ENCODE measurements at regions not wholly inside any gene's neighbourhood (a gene's known extent, or its start where the extent isn't known, plus 50 kb on each side); places are given as distances from the start of the nearest gene placed in this dataset.
"Not testable (repeated sequence)": the region's sequence is repeated elsewhere in the genome, so short reads cannot be mapped to it uniquely, and the experiment has no call there.

GRCh38 chr14:71444030-71444822, 488.0 kb upstream of the RGS6 start:
- DNase-seq: no peak

DNA sequence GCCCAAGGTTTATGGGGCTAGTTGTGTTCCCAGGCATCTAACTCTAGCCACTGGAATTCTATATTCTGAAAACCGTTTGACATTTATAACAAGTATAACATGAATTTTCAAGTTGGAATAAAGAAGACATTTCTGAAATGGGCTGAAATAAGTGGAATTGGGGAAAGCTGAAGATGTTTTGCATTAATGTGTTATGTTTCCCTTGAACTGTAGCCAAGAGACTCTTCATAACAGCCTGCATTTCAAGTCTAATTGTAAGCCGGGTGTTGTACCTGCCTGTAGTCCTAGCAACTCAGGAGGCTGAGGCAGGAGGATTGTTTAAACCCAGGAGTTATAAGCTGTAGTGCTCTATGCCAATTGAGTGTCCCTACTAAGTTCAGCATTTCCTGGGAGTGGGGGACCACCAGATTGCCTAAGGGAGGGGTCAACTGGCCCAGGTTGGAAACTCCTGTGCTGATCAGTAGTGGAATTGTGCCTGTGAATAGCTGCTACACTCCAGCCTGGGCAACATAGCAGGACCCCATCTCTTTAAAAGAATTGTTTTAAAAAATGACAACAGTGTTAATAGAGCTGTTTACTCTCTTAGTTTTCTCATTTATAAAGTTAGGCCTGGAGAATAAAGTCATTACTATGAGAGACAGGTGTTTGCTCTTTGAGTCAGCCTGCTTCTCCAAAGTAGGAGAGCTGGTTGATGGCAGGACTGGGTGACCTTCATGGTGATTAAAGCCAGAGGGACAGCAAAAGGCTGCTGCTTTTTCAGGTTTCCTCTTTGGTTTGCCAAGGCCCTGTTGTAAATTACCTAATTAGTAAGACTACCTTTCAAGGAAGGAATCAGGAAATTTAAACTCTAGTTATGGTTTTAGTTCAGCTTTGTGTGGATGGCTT, 483.6 kb upstream of the RGS6 start:
- no peak for DNase-seq

DNA sequence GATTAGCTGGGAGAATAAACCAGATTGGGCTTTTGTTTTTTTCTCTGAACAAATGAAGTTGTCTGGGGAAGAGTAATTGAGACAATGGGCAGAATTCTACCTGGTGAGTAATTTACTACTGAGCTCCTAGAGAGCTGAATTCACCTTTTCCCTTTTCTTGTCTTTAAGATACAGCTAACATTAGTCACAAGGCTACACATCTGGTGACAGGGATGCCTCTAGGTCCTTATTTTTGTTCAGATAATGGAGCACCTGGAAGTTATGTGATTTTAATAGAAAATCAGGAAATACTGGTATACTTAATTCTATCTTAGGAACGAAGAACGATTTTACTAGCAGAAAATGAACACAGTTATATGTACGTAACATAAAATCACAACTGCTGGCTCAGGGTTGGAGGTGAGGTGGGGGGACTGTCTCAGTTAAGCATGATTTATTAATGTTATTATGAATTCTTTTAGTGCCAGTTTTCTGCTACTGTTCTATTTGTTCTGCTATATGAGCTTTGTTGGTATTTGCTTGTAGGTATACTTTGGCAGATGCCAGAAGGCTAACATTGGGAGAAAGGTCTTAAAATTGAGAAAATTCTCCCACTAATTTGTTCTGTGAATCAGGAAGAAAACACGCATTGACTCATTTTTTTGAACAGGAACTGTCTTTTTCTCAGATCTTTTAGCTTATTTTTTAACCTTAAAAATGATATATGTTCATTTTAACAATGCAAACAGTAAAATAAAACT, 482.7 kb upstream of the RGS6 start:
- no peak for DNase-seq

GRCh38 chr14:71451501-71451900, 480.7 kb upstream of the RGS6 start:
- DNase-seq: no peak

- DNase-seq: no peak
Observed at GRCh38 chr14:71452539-71452938, 479.7 kb upstream of the RGS6 start.

GRCh38 chr14:71452987-71453386, 479.2 kb upstream of the RGS6 start:
- DNase-seq: no peak

DNA sequence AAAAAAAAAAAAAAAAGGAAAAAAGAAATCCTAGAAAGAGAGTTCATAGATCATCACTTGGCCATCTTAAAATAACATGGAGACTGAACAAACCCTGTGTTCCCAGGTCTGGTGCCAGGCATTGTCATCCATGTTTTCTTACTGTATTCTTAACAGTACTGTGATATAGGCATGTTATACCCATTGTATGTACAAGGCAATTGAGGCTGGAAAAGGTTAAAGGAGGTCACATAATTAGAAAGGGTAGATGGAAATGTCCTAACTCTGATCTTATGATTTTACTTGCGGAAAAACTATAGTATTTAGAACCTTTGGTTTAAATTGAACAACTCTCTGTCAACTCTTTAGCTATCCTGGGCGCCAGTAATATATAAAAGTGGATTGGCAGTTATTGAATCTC, 478.2 kb upstream of the RGS6 start:
- no peak for DNase-seq

DNA sequence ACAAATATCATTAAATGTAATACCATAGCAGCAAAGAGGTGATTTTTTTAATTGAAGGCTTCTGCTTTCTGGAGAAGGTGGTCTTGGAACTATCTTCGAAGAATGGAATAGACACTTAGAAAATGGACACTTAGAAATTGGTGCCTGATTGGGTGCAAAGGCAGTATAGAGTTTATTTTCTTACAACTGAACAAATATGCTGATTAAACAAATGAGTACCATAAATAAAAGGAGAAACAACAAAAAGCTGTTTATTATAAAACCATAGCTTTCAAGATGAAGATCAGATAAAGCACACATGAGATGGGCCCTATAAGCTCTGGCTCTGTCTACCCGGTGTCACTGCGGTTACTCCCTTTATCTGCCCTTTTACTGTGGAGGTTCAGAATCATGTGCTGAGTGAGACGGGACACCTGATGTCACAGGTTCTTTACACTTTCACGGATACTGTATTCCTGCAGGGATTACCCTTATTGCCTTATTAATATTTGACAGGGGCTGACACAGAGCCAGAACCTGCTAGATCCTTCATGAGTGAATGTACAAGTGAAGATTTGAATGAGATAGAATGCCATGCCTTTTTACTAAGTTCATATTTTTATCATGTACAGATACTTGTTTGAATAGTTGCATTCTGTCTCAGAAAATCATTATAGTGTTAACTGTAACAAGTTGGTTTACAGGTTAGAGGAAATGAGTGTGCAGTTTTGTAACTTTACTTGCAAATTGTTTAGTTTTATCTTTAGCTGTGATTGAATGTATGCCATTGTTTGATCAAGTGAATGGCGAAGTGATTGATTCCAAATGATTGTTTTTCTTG, 477.5 kb upstream of the RGS6 start:
- no peak for DNase-seq

DNA sequence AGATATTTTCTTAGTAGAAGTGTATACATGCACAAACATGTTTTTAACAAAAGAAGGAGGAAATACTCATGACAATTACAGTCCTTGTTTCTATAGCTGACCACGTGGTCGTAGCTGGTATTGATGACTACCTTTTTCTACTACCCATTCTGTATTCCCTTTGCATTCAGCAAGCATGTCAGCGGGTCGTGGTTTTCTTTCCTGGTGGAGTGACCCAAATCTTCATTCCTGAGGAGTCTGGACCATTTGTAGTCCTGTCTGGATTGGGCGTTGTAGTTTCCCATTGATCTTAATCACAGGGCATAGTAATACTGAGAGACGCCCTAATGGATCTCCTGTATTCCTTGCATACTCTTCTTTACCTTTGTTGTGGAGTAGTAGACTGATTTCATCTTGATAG, 472.1 kb upstream of the RGS6 start:
- no peak for DNase-seq

DNA sequence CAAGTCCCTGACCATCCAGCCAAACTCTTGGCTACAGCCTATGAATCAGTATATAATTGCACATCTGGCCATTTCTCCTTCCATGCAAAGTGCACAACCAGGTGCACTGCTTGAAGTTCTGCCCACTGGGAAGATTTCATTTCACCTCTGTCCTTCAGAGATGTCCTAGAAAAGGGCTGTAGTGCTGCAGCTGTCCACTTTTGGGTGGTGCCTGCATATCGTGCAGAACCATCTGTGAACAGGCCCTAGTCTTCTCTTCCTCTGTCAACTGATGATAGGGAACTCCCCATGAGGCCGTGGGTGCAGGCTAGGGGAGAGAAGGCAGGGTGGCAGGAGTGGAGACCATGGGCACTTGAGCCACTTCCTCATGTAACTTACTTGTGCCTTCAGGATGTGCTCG, 470.6 kb upstream of the RGS6 start:
- not testable (repeated sequence) for DNase-seq

GRCh38 chr14:71463807-71464206, 468.4 kb upstream of the RGS6 start:
- DNase-seq: no peak

- DNase-seq: no peak
Observed at GRCh38 chr14:71464840-71465239, 467.4 kb upstream of the RGS6 start.

DNA sequence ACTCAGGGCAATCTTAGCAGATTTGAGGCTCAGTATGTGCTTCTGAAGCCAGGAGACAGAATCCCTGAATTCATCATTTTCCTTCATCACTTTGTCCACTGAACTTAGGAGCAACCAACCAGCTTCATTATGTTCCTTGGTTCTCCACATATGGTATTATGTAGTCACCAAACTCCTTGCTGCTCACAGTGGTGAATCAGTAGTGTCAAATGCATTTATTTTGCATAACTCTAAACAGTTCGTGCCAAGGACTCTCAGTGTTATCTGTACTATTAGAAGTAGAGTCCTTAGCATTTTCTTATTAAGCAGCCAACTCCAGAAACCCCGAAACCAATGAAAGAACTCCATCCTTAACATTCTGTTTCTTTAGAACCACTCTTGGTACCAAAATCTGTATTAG, 466.9 kb upstream of the RGS6 start:
- no peak for DNase-seq

DNA sequence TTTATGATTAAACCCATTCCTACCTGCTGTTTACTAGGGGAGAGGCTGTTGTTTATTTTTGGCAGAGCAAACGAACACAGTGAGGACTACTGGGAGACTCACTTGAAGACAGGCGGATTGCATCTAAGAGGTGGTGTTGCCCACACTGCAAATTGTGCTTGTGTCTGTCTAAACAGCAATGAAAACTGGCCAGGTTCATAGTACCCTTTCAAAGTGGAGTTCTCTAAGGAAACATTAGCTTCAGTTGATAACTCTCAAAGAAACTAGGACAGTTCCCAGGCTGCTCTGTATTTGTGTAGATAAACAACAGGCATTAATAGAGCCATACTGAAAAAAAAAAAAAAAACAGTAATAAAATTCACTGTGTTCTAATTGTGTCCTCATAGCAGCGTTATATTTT, 466.0 kb upstream of the RGS6 start:
- no peak for DNase-seq

DNA sequence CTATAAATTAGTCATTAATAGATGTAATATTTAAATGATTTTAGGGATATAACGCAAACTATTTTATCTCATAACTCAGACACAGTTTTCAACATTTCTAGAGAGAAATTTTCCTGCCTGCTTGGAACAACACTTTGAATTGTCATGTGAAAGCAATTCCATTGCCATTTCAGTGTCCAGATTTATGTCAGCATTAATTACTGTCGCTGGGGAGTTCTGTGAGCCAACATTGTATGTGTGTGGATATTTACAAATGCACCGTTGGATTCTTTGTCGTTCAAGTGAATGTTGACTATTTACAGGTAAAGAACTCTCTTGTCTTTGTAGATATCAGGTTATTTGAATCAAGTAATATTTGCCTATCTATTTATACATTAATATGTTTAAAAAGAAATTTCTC, 465.3 kb upstream of the RGS6 start:
- no peak for DNase-seq

DNA sequence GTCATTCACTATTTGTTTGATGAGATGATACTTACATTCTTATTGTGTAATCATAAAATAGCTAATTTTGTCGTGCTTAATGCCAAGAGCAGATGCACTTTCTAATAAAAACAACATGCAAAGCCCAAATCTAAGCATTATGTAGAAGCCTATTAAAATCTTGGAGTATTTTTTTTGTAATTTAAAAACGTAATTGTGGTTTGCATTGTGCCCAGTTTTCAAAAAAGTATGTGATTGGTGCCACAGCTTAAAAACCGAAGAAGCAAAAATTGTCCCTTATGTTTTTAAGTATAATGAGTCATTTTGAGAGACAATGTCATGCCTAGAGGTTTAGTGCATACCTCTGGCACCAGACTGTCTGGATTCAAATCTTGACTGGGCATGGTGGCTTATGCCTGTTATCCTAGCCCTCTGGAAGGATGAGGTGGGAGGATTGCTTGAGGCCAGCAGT, 464.8 kb upstream of the RGS6 start:
- DNase-seq: no peak

- DNase-seq: no peak
Observed at GRCh38 chr14:71468701-71469100, 463.5 kb upstream of the RGS6 start.

GRCh38 chr14:71469643-71470335, 462.4 kb upstream of the RGS6 start:
- no peak for DNase-seq

DNA sequence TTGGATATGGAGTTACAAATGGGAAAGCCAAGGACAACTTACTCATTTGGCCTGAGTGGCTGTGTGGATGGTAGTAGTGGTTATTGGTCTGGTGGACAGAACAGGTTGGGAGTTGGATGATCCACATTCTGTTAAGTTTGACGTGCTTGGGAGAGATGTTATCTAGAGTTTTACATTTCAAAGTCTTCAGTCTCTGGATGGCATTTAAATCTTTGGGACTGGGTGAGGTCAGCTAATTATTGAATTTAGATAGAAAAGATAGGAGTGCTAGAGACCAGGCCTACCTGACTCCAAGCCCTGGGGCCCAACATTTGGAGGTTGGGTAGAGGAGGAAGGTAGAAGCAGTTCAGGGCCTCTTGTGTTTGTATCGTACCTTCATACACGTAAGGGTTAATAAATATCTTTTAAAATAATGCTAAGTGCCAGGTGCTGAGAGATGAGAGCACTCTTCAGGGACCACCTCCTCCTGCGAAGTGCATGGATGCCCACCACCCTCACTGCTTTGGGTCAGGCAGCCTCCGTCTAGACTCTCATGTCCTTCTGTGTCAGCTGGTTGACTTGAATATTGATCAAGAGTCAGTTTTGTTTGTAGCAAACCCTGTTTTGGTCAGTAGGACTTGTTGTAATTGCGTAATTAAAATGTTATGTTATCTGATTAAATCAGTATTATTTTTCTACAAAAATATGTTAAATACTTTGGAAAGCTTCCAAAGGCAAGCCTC, 460.4 kb upstream of the RGS6 start:
- DNase-seq: no peak

DNA sequence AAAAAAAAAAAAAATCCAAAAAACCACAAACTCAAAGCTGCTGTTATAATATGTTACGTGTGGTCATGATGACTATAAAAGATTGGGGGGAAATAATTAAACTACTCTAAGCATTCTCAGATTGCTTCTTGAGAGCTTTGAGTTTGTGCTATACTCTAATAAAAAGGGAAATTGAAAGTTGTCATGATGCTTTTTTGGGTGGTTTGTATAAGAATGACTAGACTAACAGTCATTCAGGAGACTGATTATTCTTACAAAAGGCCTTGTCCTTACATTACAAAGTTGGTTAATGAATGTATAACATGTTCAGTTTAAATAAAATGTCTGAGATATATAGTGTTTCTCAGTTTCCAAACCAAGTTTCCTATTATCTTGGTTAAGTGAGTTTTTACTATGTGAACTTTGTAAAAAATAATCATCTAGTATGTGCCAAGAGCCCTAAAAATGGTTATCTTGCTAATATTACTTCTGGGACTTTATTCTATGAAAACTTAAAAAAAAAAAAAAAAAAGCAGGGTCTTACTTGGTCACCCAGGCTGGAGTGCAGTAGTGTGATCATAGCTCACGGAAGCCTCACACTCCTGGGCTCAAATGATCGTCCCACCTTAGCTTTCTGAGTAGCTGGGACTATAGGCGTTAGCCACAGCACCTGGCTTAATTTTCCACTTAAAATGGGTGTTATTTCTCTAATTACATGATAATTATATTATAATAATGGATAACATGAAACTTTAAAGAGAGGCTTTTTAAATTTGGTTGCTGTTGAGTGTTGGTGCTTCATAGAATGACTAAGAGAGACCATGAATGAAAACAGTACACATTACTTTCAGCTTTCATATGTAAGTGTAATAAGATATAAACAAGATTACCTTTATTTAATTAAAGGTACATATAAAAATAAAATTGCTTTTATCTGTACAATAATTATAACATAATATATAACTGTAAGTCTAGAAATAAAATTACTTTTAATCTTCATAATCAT, 459.6 kb upstream of the RGS6 start:
- no peak for DNase-seq

Data from stimulated activated naive CD4-positive, alpha-beta T cell (primary cell).